ENCODE measurements at regions not wholly inside any gene's neighbourhood (a gene's known extent, or its start where the extent isn't known, plus 50 kb on each side); places are given as distances from the start of the nearest gene placed in this dataset.

GRCh38 chr11:129314371-129314770 is 61.3 kb upstream of the BARX2 start:
- no peak overlapping the region for H3K27ac ChIP-seq (ENCODE audit: insufficient read depth, low read depth, low read length, poor library complexity, severe bottlenecking)
- H3K4me3 ChIP-seq (ENCODE audit: insufficient read depth, low read depth, low read length), result no peak overlapping the region
- peaks cover 22% of the 10 kb centered on the region for H3K4me1 ChIP-seq (ENCODE audit: control insufficient read depth, insufficient read depth, low read length)
- no peaks in the 10 kb centered on the region for H3K36me3 ChIP-seq (ENCODE audit: control insufficient read depth, insufficient read depth, low read length)
- H3K9me3 ChIP-seq (ENCODE audit: control insufficient read depth, low read length), result no peaks in the 10 kb centered on the region
- no peaks in the 10 kb centered on the region for H3K27me3 ChIP-seq (ENCODE audit: control insufficient read depth, insufficient read depth, low read length, poor library complexity, severe bottlenecking)
- WGBS, 2 experiments, result 91 to 93% methylated on average over 3 of the region's 3 CpGs

GRCh38 chr11:129313541-129314297 is 61.9 kb upstream of the BARX2 start:
- no peak overlapping the region for H3K4me3 ChIP-seq (ENCODE audit: insufficient read depth, low read depth, low read length)
- no peak overlapping the region for H3K27ac ChIP-seq (ENCODE audit: insufficient read depth, low read depth, low read length, poor library complexity, severe bottlenecking)
- H3K9me3 ChIP-seq (ENCODE audit: control insufficient read depth, low read length), result no peaks in the 10 kb centered on the region
- peaks cover 22% of the 10 kb centered on the region for H3K4me1 ChIP-seq (ENCODE audit: control insufficient read depth, insufficient read depth, low read length)
- no peaks in the 10 kb centered on the region for H3K27me3 ChIP-seq (ENCODE audit: control insufficient read depth, insufficient read depth, low read length, poor library complexity, severe bottlenecking)
- no peaks in the 10 kb centered on the region for H3K36me3 ChIP-seq (ENCODE audit: control insufficient read depth, insufficient read depth, low read length)
- 88 to 90% methylated on average over 6 of the region's 6 CpGs for WGBS, 2 experiments

GRCh38 chr11:129312730-129313503 is 62.7 kb upstream of the BARX2 start:
- no peaks in the 10 kb centered on the region for H3K27me3 ChIP-seq (ENCODE audit: control insufficient read depth, insufficient read depth, low read length, poor library complexity, severe bottlenecking)
- peaks cover 22% of the 10 kb centered on the region for H3K4me1 ChIP-seq (ENCODE audit: control insufficient read depth, insufficient read depth, low read length)
- no peak overlapping the region for H3K27ac ChIP-seq (ENCODE audit: insufficient read depth, low read depth, low read length, poor library complexity, severe bottlenecking)
- H3K36me3 ChIP-seq (ENCODE audit: control insufficient read depth, insufficient read depth, low read length), result no peaks in the 10 kb centered on the region
- 86 to 87% methylated on average over 25 of the region's 25 CpGs for WGBS, 2 experiments
- no peaks in the 10 kb centered on the region for H3K9me3 ChIP-seq (ENCODE audit: control insufficient read depth, low read length)
- no peak overlapping the region for H3K4me3 ChIP-seq (ENCODE audit: insufficient read depth, low read depth, low read length)

GRCh38 chr11:129308241-129308865 is 67.3 kb upstream of the BARX2 start:
- Histone ChIP-seq H3K27ac (ENCODE audit: insufficient read depth, low read depth, low read length, poor library complexity, severe bottlenecking) (no peak overlapping the region), H3K4me1 (ENCODE audit: control insufficient read depth, insufficient read depth, low read length) (peaks cover 7% of the 10 kb centered on the region), H3K27me3 (ENCODE audit: control insufficient read depth, insufficient read depth, low read length, poor library complexity, severe bottlenecking) (no peaks in the 10 kb centered on the region), H3K4me3 (ENCODE audit: insufficient read depth, low read depth, low read length) (no peak overlapping the region), H3K36me3 (ENCODE audit: control insufficient read depth, insufficient read depth, low read length) (no peaks in the 10 kb centered on the region), H3K9me3 (ENCODE audit: control insufficient read depth, low read length) (no peaks in the 10 kb centered on the region)
- 92 to 94% methylated on average over 8 of the region's 8 CpGs for WGBS, 2 experiments

GRCh38 chr11:129307162-129307561 is 68.5 kb upstream of the BARX2 start:
- H3K4me3 ChIP-seq (ENCODE audit: insufficient read depth, low read depth, low read length), result no peak overlapping the region
- no peaks in the 10 kb centered on the region for H3K27me3 ChIP-seq (ENCODE audit: control insufficient read depth, insufficient read depth, low read length, poor library complexity, severe bottlenecking)
- no peak overlapping the region for H3K27ac ChIP-seq (ENCODE audit: insufficient read depth, low read depth, low read length, poor library complexity, severe bottlenecking)
- no peaks in the 10 kb centered on the region for H3K4me1 ChIP-seq (ENCODE audit: control insufficient read depth, insufficient read depth, low read length)
- no peaks in the 10 kb centered on the region for H3K36me3 ChIP-seq (ENCODE audit: control insufficient read depth, insufficient read depth, low read length)
- H3K9me3 ChIP-seq (ENCODE audit: control insufficient read depth, low read length), result no peaks in the 10 kb centered on the region
- 91% methylated on average over 1 to 3 of the region's 3 CpGs for WGBS, 2 experiments

GRCh38 chr11:129302386-129303101 is 73.1 kb upstream of the BARX2 start:
- no peaks in the 10 kb centered on the region for H3K4me1 ChIP-seq (ENCODE audit: control insufficient read depth, insufficient read depth, low read length)

GRCh38 chr11:129300099-129300498 is 75.5 kb upstream of the BARX2 start:
- Histone ChIP-seq H3K4me1 (ENCODE audit: control insufficient read depth, insufficient read depth, low read length) (no peaks in the 10 kb centered on the region), H3K4me3 (ENCODE audit: insufficient read depth, low read depth, low read length) (no peak overlapping the region), H3K9me3 (ENCODE audit: control insufficient read depth, low read length) (no peaks in the 10 kb centered on the region), H3K27ac (ENCODE audit: insufficient read depth, low read depth, low read length, poor library complexity, severe bottlenecking) (no peak overlapping the region), H3K36me3 (ENCODE audit: control insufficient read depth, insufficient read depth, low read length) (no peaks in the 10 kb centered on the region), H3K27me3 (ENCODE audit: control insufficient read depth, insufficient read depth, low read length, poor library complexity, severe bottlenecking) (no peaks in the 10 kb centered on the region)
- WGBS, 2 experiments, result 94 to 96% methylated on average over 3 of the region's 3 CpGs

More at GRCh38 chr11:129302386-129303101, 73.1 kb upstream of the BARX2 start:
- Histone ChIP-seq H3K27me3 (ENCODE audit: control insufficient read depth, insufficient read depth, low read length, poor library complexity, severe bottlenecking) (no peaks in the 10 kb centered on the region), H3K27ac (ENCODE audit: insufficient read depth, low read depth, low read length, poor library complexity, severe bottlenecking) (no peak overlapping the region), H3K36me3 (ENCODE audit: control insufficient read depth, insufficient read depth, low read length) (no peaks in the 10 kb centered on the region), H3K9me3 (ENCODE audit: control insufficient read depth, low read length) (no peaks in the 10 kb centered on the region), H3K4me3 (ENCODE audit: insufficient read depth, low read depth, low read length) (no peak overlapping the region)
- WGBS, 2 experiments, result 92 to 93% methylated on average over 6 of the region's 6 CpGs

GRCh38 chr11:129298988-129299387 is 76.7 kb upstream of the BARX2 start:
- no peak overlapping the region for H3K27ac ChIP-seq (ENCODE audit: insufficient read depth, low read depth, low read length, poor library complexity, severe bottlenecking)
- no peaks in the 10 kb centered on the region for H3K4me1 ChIP-seq (ENCODE audit: control insufficient read depth, insufficient read depth, low read length)
- H3K36me3 ChIP-seq (ENCODE audit: control insufficient read depth, insufficient read depth, low read length), result no peaks in the 10 kb centered on the region
- H3K27me3 ChIP-seq (ENCODE audit: control insufficient read depth, insufficient read depth, low read length, poor library complexity, severe bottlenecking), result no peaks in the 10 kb centered on the region
- H3K4me3 ChIP-seq (ENCODE audit: insufficient read depth, low read depth, low read length), result no peak overlapping the region
- H3K9me3 ChIP-seq (ENCODE audit: control insufficient read depth, low read length), result no peaks in the 10 kb centered on the region
- 94 to 100% methylated on average over 2 of the region's 2 CpGs for WGBS, 2 experiments

GRCh38 chr11:129295746-129296145 is 79.9 kb upstream of the BARX2 start:
- H3K4me3 ChIP-seq (ENCODE audit: insufficient read depth, low read depth, low read length), result no peak overlapping the region
- no peaks in the 10 kb centered on the region for H3K9me3 ChIP-seq (ENCODE audit: control insufficient read depth, low read length)
- H3K27ac ChIP-seq (ENCODE audit: insufficient read depth, low read depth, low read length, poor library complexity, severe bottlenecking), result no peak overlapping the region
- no peaks in the 10 kb centered on the region for H3K27me3 ChIP-seq (ENCODE audit: control insufficient read depth, insufficient read depth, low read length, poor library complexity, severe bottlenecking)
- no peaks in the 10 kb centered on the region for H3K36me3 ChIP-seq (ENCODE audit: control insufficient read depth, insufficient read depth, low read length)
- H3K4me1 ChIP-seq (ENCODE audit: control insufficient read depth, insufficient read depth, low read length), result peaks cover 6% of the 10 kb centered on the region
- 88 to 94% methylated on average over 5 of the region's 5 CpGs for WGBS, 2 experiments
